GM12892 (cell line): ENCODE measurements at regions not wholly inside any gene's neighbourhood (a gene's known extent, or its start where the extent isn't known, plus 50 kb on each side); places are given as distances from the start of the nearest gene placed in this dataset.
"Not testable (repeated sequence)": the region's sequence is repeated elsewhere in the genome, so short reads cannot be mapped to it uniquely, and the experiment has no call there.

ENCODE experiments used
- POLR2A ChIP-seq: IDR thresholded peaks from 2 replicates; pipeline ENCODE4 v1.6.1; 2011; ENCODE audit warnings: low read depth, low read length, control low read depth
- TAF1 ChIP-seq: IDR thresholded peaks from 2 replicates; pipeline ENCODE4 v1.6.1; 2011; ENCODE audit warnings: low read depth, mild to moderate bottlenecking, control low read depth, low read length, borderline replicate concordance

DNA sequence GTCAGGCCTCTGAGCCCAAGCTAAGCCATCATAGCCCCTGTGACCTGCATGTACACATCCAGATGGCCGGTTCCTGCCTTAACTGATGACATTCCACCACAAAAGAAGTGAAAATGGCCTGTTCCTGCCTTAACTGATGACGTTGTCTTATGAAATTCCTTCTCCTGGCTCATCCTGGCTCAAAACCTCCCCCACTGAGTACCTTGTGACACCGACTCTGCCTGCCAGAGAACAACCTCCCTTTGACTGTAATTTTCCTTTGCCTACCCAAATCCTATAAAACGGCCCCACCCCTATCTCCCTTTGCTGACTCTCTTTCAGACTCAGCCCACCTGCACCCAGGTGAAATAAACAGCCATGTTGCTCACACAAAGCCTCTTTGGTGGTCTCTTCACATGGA, 77.7 kb upstream of the CCZ1B start:
- TF ChIP-seq TAF1, POLR2A: not testable (repeated sequence)
